K562 (cell line): ENCODE measurements at regions not wholly inside any gene's neighbourhood (a gene's known extent, or its start where the extent isn't known, plus 50 kb on each side); places are given as distances from the start of the nearest gene placed in this dataset.

ENCODE experiments used
- ATAC-seq: fragments of 200-7000 bp; cut with Tn5 transposase; 3 replicates; pipeline ENCODE4 v1.9.1; 2020; ENCODE audit warnings: moderate library complexity
- BruUV-seq: library from RNA; stranded (reverse); fragments of 400-500 nt; replicated peaks from 2 replicates; lab custom pipeline; 2021; lab: Mats Ljungman, UMichigan
- CTCF ChIA-PET: fragments of 300-600 bp; formaldehyde crosslinking; extraction: SDS; loops from one replicate; lab custom pipeline; 2021; ENCODE audit warnings: low intra/inter-chr PET ratio; lab: Yijun Ruan, JAX
- POLR2A ChIA-PET: fragments of 300-600, 350-650 bp; sonication (Branson Sonifier 250); formaldehyde crosslinking; extraction: SDS; loops from one replicate; lab custom pipeline; 2021; ENCODE audit warnings: antibody characterized with exemption, inconsistent platforms; lab: Yijun Ruan, JAX
- DNase-seq, 4 experiments: peaks; one replicate each; pipeline versions ENCODE4 v3.0.0 to v3.0.0-alpha.2; 2011 to 2018; ENCODE audit warnings: low spot score in 3 of 4, mixed read lengths in 3 of 4; ENCODE audit errors: extremely low read depth in 1 of 4
- FAIRE-seq: peaks from 2 replicates; lab custom pipeline; 2011; peaks lifted over from hg19 to GRCh38; lab: Jason Lieb, UNC
- H2AFZ ChIP-seq: 2 replicates; pipeline ENCODE4 v1.6.0; 2011; ENCODE audit warnings: low read depth, low read length, control low read depth, inconsistent platforms
- H3K27ac ChIP-seq: fragments of 200-600 bp; 3 replicates; pipeline ENCODE4 v1.8.0; 2011; ENCODE audit warnings: low read depth, mild to moderate bottlenecking, control low read depth, inconsistent platforms, low read length, moderate library complexity, mixed read lengths; ENCODE audit errors: extremely low read depth
- H3K27me3 ChIP-seq, 2 experiments: fragments of 300-600 bp in 1 of 2; 2 replicates in 1 of 2; 3 replicates in 1 of 2; pipeline versions ENCODE4 v1.6.0 to v1.8.0; 2011; ENCODE audit warnings: inconsistent platforms in 2 of 2, low read length in 2 of 2, mild to moderate bottlenecking in 1 of 2, mixed read lengths in 1 of 2, moderate library complexity in 1 of 2; ENCODE audit not compliant: control insufficient read depth in 2 of 2, insufficient read depth in 2 of 2
- H3K36me3 ChIP-seq: fragments of 300-600 bp; 3 replicates; pipeline ENCODE4 v1.8.0; 2011; ENCODE audit warnings: mild to moderate bottlenecking, low read length, inconsistent platforms; ENCODE audit not compliant: control insufficient read depth, insufficient read depth
- H3K4me1 ChIP-seq, 2 experiments: fragments of 200-600 bp in 1 of 2; replicated peaks in 1 of 2; 2 replicates in 1 of 2; 3 replicates in 1 of 2; pipeline versions ENCODE4 v1.5.1 to v1.8.0; 2011; ENCODE audit warnings: inconsistent platforms in 2 of 2, low read length in 2 of 2, mild to moderate bottlenecking in 1 of 2, mixed read lengths in 1 of 2, moderate library complexity in 1 of 2; ENCODE audit not compliant: control insufficient read depth in 2 of 2, insufficient read depth in 2 of 2
- H3K4me2 ChIP-seq: 2 replicates; pipeline ENCODE4 v1.6.1; 2011; ENCODE audit warnings: low read length, control low read depth, inconsistent platforms, mixed read lengths; ENCODE audit not compliant: insufficient read depth
- H3K4me3 ChIP-seq: fragments of 200-600 bp; sonication (generic), shearing (Covaris generic); 2 replicates; pipeline ENCODE4 v1.5.1; 2016; ENCODE audit warnings: control low read depth, inconsistent platforms
- H3K79me2 ChIP-seq: fragments of 200-600 bp; 3 replicates; pipeline ENCODE4 v1.8.0; 2011; ENCODE audit warnings: low read length, inconsistent platforms; ENCODE audit not compliant: control insufficient read depth, insufficient read depth
- H3K9ac ChIP-seq, 2 experiments: 2 replicates each; pipeline versions ENCODE4 v1.6.0 to v1.6.1; 2011; ENCODE audit warnings: low read depth in 2 of 2, low read length in 2 of 2, control low read depth in 1 of 2, inconsistent platforms in 1 of 2, mild to moderate bottlenecking in 1 of 2, mixed read lengths in 1 of 2; ENCODE audit not compliant: insufficient read depth in 1 of 2
- H3K9me1 ChIP-seq: one replicate; pipeline ENCODE4 v1.6.0; 2011; ENCODE audit warnings: inconsistent platforms, mild to moderate bottlenecking, low read length, moderate library complexity; ENCODE audit not compliant: control insufficient read depth, insufficient read depth
- H3K9me3 ChIP-seq: replicated peaks from 2 replicates; pipeline ENCODE4 v1.5.1; 2011; ENCODE audit warnings: low read depth, low read length, inconsistent platforms; ENCODE audit not compliant: control insufficient read depth, insufficient read depth
- H4K20me1 ChIP-seq: replicated peaks from 2 replicates; pipeline ENCODE4 v1.6.1; 2011; ENCODE audit warnings: low read length, inconsistent platforms, mixed read lengths; ENCODE audit not compliant: control insufficient read depth, insufficient read depth
- DDX20 ChIP-seq: fragments of 450-650 bp; IDR thresholded peaks from 2 replicates; pipeline ENCODE4 v1.6.1; 2016; ENCODE audit warnings: missing genetic modification characterization, low read depth, mild to moderate bottlenecking, missing compliant biosample characterization, moderate library complexity
- ELF2 ChIP-seq: fragments of 250-450 bp; sonication (Bioruptor Pico); IDR thresholded peaks from 2 replicates; pipeline ENCODE4 v1.5.0; 2021; ENCODE audit warnings: mild to moderate bottlenecking
- GABPA ChIP-seq: fragments of 200-800 bp; sonication (Bioruptor generic); conservative IDR thresholded peaks from 2 replicates; pipeline ENCODE4 v1.6.1; 2016; ENCODE audit warnings: low read depth, missing genetic modification characterization, missing compliant biosample characterization
- GTF2E2 ChIP-seq: fragments of 200-800 bp; sonication (Bioruptor generic); IDR thresholded peaks from 2 replicates; pipeline ENCODE4 v1.6.1; 2016; ENCODE audit warnings: missing genetic modification characterization, missing compliant biosample characterization
- HMG20A ChIP-seq: fragments of 450-650 bp; formaldehyde crosslinking; conservative IDR thresholded peaks from 2 replicates; pipeline ENCODE4 v1.4.0; 2020; ENCODE audit warnings: mild to moderate bottlenecking, mixed read lengths
- MCM3 ChIP-seq: fragments of 450-650 bp; IDR thresholded peaks from 2 replicates; pipeline ENCODE4 v1.6.1; 2016
- SMARCA4 ChIP-seq: fragments of 450-650 bp; IDR thresholded peaks from 2 replicates; pipeline ENCODE4 v1.6.1; 2016
- ZNF384 ChIP-seq: IDR thresholded peaks from 2 replicates; pipeline ENCODE4 v1.6.1; 2012; ENCODE audit warnings: low read depth, low read length, improper control_type of control experiment
- WGBS: fragments of 100-300 bp; shearing (Covaris generic); methylation state at CpG from one replicate; pipeline ENCODE4 v1.1.6; 2016; ENCODE audit warnings: low coverage, mixed read lengths; ENCODE audit not compliant: insufficient coverage; ENCODE audit errors: missing lambda C conversion rate; 5-methylcytosine and 5-hydroxymethylcytosine counted together
- in situ Hi-C: fragments of 300-500 bp; cut with MboI; formaldehyde crosslinking; loops from 4 replicates; pipeline ENCODE4 v1.15.0; 2018; ENCODE audit warnings: inconsistent platforms, mixed read lengths
- intact Hi-C: fragments of 100-400 bp; cut with micrococcal nuclease; formaldehyde crosslinking; loops from 2 replicates; pipeline ENCODE4 v1.14.2; 2022
- TF ChIP-seq, protein P1 (sequence below): fragments of 450-650 bp; IDR thresholded peaks from one replicate; pipeline ENCODE4 v1.6.1; 2018; ENCODE audit warnings: mild to moderate bottlenecking, moderate library complexity; ENCODE audit not compliant: partially characterized antibody
- TF ChIP-seq, protein P2 (sequence below): fragments of 450-650 bp; IDR thresholded peaks from 2 replicates; pipeline ENCODE4 v1.6.1; 2017; ENCODE audit warnings: antibody characterized with exemption, mild to moderate bottlenecking
- TF ChIP-seq, protein P3 (sequence below): fragments of 450-650 bp; formaldehyde crosslinking; conservative IDR thresholded peaks from 2 replicates; pipeline ENCODE4 v1.4.0; 2022; ENCODE audit warnings: mild to moderate bottlenecking, missing genetic modification characterization

DNA sequence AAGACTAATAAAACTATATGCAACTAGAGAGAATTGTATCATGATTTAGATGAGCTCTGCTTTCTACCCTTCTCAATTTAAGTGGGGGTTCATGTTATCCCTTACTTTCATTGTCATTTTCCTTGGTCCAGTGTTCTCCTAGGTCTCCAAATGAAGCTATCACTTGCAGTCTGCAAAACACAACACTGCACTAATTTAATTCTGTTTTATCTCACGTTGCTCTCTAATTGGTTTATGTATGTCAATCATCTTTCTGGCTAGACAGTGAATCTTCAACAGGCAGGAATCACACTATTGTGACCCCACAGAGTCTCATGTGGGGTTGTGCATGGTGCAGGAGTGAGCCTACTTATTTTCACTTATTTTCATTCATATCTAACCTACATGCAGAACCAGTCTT is 348.3 kb upstream of the SYT4 start:
- H4K20me1 ChIP-seq = no peaks in the 10 kb centered on the region
- H3K9ac ChIP-seq = no peak overlapping the region
- FAIRE-seq (no peak), DNase-seq (no peak), ATAC-seq (no peak)
- POLR2A ChIA-PET = no interaction called here
- no peaks in the 10 kb centered on the region for H3K36me3 ChIP-seq
- H3K27me3 ChIP-seq = no peaks in the 10 kb centered on the region
- in situ Hi-C loops = no loop called here
- H3K79me2 ChIP-seq = no peaks in the 10 kb centered on the region
- intact Hi-C loops = loop anchor here (10.0 kb wide), 2 partner anchors 1589 to 1759 kb away; no protein-coding TSS in a partner anchor
- H3K9me1 ChIP-seq = no peaks in the 10 kb centered on the region
- H3K4me2 ChIP-seq = no peak overlapping the region
- H2AFZ ChIP-seq = no peak overlapping the region
- no peak overlapping the region for H3K4me3 ChIP-seq
- no peak overlapping the region for H3K27ac ChIP-seq
- no peaks in the 10 kb centered on the region for H3K4me1 ChIP-seq
- WGBS = 0% methylated on average over 1 of the region's 1 CpG
- no peaks in the 10 kb centered on the region for H3K9me3 ChIP-seq
- CTCF ChIA-PET = no interaction called here
- no TSS peak for BruUV-seq
- TF ChIP-seq HMG20A (CRISPR knock-in tag) (no peak), GTF2E2 (tag) (no peak), ELF2 (CRISPR knock-in tag) (no peak), DDX20 (tag) (no peak), SMARCA4 (no peak), ZNF384 (no peak), MCM3 (no peak), GABPA (tag) (no peak)
- TF ChIP-seq, protein P1, sequence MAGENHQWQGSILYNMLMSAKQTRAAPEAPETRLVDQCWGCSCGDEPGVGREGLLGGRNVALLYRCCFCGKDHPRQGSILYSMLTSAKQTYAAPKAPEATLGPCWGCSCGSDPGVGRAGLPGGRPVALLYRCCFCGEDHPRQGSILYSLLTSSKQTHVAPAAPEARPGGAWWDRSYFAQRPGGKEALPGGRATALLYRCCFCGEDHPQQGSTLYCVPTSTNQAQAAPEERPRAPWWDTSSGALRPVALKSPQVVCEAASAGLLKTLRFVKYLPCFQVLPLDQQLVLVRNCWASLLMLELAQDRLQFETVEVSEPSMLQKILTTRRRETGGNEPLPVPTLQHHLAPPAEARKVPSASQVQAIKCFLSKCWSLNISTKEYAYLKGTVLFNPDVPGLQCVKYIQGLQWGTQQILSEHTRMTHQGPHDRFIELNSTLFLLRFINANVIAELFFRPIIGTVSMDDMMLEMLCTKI = no peak
- TF ChIP-seq, protein P2, sequence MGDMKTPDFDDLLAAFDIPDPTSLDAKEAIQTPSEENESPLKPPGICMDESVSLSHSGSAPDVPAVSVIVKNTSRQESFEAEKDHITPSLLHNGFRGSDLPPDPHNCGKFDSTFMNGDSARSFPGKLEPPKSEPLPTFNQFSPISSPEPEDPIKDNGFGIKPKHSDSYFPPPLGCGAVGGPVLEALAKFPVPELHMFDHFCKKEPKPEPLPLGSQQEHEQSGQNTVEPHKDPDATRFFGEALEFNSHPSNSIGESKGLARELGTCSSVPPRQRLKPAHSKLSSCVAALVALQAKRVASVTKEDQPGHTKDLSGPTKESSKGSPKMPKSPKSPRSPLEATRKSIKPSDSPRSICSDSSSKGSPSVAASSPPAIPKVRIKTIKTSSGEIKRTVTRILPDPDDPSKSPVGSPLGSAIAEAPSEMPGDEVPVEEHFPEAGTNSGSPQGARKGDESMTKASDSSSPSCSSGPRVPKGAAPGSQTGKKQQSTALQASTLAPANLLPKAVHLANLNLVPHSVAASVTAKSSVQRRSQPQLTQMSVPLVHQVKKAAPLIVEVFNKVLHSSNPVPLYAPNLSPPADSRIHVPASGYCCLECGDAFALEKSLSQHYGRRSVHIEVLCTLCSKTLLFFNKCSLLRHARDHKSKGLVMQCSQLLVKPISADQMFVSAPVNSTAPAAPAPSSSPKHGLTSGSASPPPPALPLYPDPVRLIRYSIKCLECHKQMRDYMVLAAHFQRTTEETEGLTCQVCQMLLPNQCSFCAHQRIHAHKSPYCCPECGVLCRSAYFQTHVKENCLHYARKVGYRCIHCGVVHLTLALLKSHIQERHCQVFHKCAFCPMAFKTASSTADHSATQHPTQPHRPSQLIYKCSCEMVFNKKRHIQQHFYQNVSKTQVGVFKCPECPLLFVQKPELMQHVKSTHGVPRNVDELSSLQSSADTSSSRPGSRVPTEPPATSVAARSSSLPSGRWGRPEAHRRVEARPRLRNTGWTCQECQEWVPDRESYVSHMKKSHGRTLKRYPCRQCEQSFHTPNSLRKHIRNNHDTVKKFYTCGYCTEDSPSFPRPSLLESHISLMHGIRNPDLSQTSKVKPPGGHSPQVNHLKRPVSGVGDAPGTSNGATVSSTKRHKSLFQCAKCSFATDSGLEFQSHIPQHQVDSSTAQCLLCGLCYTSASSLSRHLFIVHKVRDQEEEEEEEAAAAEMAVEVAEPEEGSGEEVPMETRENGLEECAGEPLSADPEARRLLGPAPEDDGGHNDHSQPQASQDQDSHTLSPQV = no peak
- TF ChIP-seq, protein P3, sequence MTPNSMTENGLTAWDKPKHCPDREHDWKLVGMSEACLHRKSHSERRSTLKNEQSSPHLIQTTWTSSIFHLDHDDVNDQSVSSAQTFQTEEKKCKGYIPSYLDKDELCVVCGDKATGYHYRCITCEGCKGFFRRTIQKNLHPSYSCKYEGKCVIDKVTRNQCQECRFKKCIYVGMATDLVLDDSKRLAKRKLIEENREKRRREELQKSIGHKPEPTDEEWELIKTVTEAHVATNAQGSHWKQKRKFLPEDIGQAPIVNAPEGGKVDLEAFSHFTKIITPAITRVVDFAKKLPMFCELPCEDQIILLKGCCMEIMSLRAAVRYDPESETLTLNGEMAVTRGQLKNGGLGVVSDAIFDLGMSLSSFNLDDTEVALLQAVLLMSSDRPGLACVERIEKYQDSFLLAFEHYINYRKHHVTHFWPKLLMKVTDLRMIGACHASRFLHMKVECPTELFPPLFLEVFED (CRISPR knock-in tag) = no peak
